Panc1 (cell line): ENCODE measurements at regions not wholly inside any gene's neighbourhood (a gene's known extent, or its start where the extent isn't known, plus 50 kb on each side); places are given as distances from the start of the nearest gene placed in this dataset.

Experiments
- ATAC-seq: fragments of 200-7000 bp; cut with Tn5 transposase; 2 replicates; pipeline ENCODE4 v1.9.1; 2020; ENCODE audit warnings: mild to moderate bottlenecking, moderate library complexity
- BruUV-seq: library from RNA; stranded (reverse); fragments of 400-500 nt; replicated peaks from 2 replicates; lab custom pipeline; 2021; lab: Mats Ljungman, UMichigan
- CTCF ChIA-PET: fragments of 300-600 bp; sonication (Branson Sonifier 250); formaldehyde crosslinking; loops from one replicate; lab custom pipeline; 2022; ENCODE audit warnings: antibody characterized with exemption; lab: Charles Lee
- POLR2A ChIA-PET: fragments of 300-600 bp; sonication (Branson Sonifier 250); formaldehyde crosslinking; loops from one replicate; lab custom pipeline; 2022; ENCODE audit warnings: antibody characterized with exemption; lab: Charles Lee
- DNase-seq: peaks from one replicate; pipeline ENCODE4 v3.0.0-alpha.2; 2010; ENCODE audit warnings: low read depth, low spot score
- H3K27ac ChIP-seq: 2 replicates; pipeline ENCODE4 v1.5.1; 2011; ENCODE audit warnings: mild to moderate bottlenecking, low read length, inconsistent platforms
- H3K27me3 ChIP-seq: fragments of 200-500 bp; sonication (Bioruptor generic); 2 replicates; pipeline ENCODE4 v1.6.0; 2014; ENCODE audit warnings: low read length, inconsistent platforms; ENCODE audit not compliant: control insufficient read depth, insufficient read depth
- H3K36me3 ChIP-seq: fragments of 200-500 bp; sonication (Bioruptor generic); 2 replicates; pipeline ENCODE4 v1.5.1; 2014; ENCODE audit warnings: inconsistent platforms, mild to moderate bottlenecking, low read length, moderate library complexity; ENCODE audit not compliant: control insufficient read depth, insufficient read depth
- H3K4me1 ChIP-seq: 2 replicates; pipeline ENCODE4 v1.5.1; 2011; ENCODE audit warnings: inconsistent platforms, mild to moderate bottlenecking, low read length, moderate library complexity; ENCODE audit not compliant: control insufficient read depth, insufficient read depth
- H3K4me3 ChIP-seq, 2 experiments: 2 replicates each; pipeline ENCODE4 v1.5.1; 2011 to 2012; ENCODE audit warnings: low read depth in 2 of 2, low read length in 2 of 2, mild to moderate bottlenecking in 2 of 2, inconsistent platforms in 1 of 2, moderate library complexity in 1 of 2
- H3K9me3 ChIP-seq: fragments of 200-500 bp; sonication (Bioruptor generic); 2 replicates; pipeline ENCODE4 v1.5.1; 2014; ENCODE audit warnings: low read depth, mild to moderate bottlenecking, inconsistent platforms, low read length, moderate library complexity; ENCODE audit not compliant: control insufficient read depth, insufficient read depth
- POLR2AphosphoS5 ChIP-seq: IDR thresholded peaks from 2 replicates; pipeline ENCODE4 v1.6.1; 2012; ENCODE audit warnings: mild to moderate bottlenecking, low read depth, low read length, moderate library complexity
- SIN3A ChIP-seq: IDR thresholded peaks from 2 replicates; pipeline ENCODE4 v1.6.1; 2012; ENCODE audit warnings: low read depth, mild to moderate bottlenecking, low read length, moderate library complexity, borderline replicate concordance; ENCODE audit not compliant: insufficient read depth
- TCF7L2 ChIP-seq: IDR thresholded peaks from 2 replicates; pipeline ENCODE4 v1.6.1; 2011; ENCODE audit warnings: mild to moderate bottlenecking, low read depth, low read length, inconsistent platforms
- in situ Hi-C: cut with HindIII; loops from 2 replicates; pipeline ENCODE4 v1.10.0; 2016; ENCODE audit warnings: low sequenced_read_pairs, low pct_unique_long_range_greater_than_20kb
- intact Hi-C: fragments of 100-400 bp; cut with micrococcal nuclease; formaldehyde crosslinking; loops from one replicate; pipeline ENCODE4 v1.10.0; 2022; ENCODE audit not compliant: unreplicated experiment
- TF ChIP-seq, protein P1 (sequence below): fragments of 450-650 bp; IDR thresholded peaks from 2 replicates; pipeline ENCODE4 v1.5.1; 2017; ENCODE audit warnings: mild to moderate bottlenecking
- TF ChIP-seq, protein P2 (sequence below), 2 experiments: IDR thresholded peaks; 2 replicates each; pipeline ENCODE4 v1.6.1; 2011 to 2012; ENCODE audit warnings: low read depth in 2 of 2, control low read depth in 1 of 2, low read length in 1 of 2, mild to moderate bottlenecking in 1 of 2, moderate library complexity in 1 of 2; ENCODE audit not compliant: insufficient read depth in 1 of 2

DNA sequence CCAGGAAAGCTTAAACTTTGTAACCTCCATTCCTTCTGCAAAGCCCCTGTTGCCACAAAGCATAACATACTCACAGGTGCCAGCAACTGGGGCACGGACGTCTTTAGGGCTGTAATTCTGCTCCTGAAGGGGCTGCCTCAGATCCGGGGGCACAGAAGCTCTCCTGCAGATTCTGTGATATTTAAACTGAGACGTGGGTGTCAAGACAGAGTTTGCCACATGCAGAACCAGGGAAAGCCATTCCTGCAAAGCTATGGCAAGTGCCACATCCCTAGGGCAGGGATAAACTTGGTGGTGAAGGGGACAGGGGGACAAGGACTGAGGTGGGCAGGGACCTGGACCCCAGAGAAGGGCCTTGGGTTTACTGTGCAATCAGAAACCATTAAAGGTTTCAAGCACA lies 247.2 kb downstream of the EIPR1 start:
- no peaks in the 10 kb centered on the region; the same call in 1 of the 2 replicates for H3K4me1 ChIP-seq
- POLR2A ChIA-PET = interaction anchor here (0.6 kb wide), 1 partner anchor 33 kb away, joined by 7 read pairs; no protein-coding TSS in a partner anchor
- CTCF ChIA-PET = no interaction called here
- H3K36me3 ChIP-seq = no peaks in the 10 kb centered on the region
- in situ Hi-C loops = no loop called here
- no peak overlapping the region for H3K27ac ChIP-seq
- H3K9me3 ChIP-seq = no peaks in the 10 kb centered on the region
- no TSS peak for BruUV-seq
- DNase-seq (no peak), ATAC-seq (no peak)
- intact Hi-C loops = no loop called here
- TF ChIP-seq SIN3A (no peak), TCF7L2 (no peak)
- TF ChIP-seq, protein P1, sequence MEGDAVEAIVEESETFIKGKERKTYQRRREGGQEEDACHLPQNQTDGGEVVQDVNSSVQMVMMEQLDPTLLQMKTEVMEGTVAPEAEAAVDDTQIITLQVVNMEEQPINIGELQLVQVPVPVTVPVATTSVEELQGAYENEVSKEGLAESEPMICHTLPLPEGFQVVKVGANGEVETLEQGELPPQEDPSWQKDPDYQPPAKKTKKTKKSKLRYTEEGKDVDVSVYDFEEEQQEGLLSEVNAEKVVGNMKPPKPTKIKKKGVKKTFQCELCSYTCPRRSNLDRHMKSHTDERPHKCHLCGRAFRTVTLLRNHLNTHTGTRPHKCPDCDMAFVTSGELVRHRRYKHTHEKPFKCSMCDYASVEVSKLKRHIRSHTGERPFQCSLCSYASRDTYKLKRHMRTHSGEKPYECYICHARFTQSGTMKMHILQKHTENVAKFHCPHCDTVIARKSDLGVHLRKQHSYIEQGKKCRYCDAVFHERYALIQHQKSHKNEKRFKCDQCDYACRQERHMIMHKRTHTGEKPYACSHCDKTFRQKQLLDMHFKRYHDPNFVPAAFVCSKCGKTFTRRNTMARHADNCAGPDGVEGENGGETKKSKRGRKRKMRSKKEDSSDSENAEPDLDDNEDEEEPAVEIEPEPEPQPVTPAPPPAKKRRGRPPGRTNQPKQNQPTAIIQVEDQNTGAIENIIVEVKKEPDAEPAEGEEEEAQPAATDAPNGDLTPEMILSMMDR = no peak
- H3K4me3 ChIP-seq = no peak overlapping the region
- no peaks in the 10 kb centered on the region for H3K27me3 ChIP-seq

DNA sequence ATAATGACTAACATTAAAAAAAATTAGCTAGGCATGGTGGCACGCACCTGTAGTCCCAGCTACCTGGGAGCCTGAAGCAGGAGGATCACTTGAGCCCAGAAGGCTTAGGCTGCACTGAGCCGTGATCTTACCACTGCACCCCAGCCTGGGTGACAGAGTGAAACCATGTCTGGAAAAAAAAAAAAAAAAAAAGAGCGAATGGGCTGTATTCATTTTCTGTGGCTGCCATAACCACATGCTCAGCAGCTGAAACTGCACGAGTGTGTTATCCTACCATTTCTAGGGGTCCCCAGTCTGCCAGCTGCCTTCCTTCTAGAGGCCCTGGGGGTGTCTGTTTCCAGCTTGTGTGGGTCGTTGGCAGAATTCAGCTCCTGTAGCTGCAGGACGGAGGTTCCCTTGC lies 247.8 kb downstream of the EIPR1 start:
- Histone ChIP-seq H3K4me1 (no peaks in the 10 kb centered on the region; the same call in 1 of the 2 replicates), H3K9me3 (no peaks in the 10 kb centered on the region), H3K27ac (no peak overlapping the region), H3K4me3 (no peak overlapping the region), H3K27me3 (no peaks in the 10 kb centered on the region), H3K36me3 (no peaks in the 10 kb centered on the region)
- in situ Hi-C loops = no loop called here
- DNase-seq = no peak
- no TSS peak for BruUV-seq
- no peak for ATAC-seq
- intact Hi-C loops = no loop called here
- no peak for TF ChIP-seq POLR2AphosphoS5
- TF ChIP-seq, protein P2, sequence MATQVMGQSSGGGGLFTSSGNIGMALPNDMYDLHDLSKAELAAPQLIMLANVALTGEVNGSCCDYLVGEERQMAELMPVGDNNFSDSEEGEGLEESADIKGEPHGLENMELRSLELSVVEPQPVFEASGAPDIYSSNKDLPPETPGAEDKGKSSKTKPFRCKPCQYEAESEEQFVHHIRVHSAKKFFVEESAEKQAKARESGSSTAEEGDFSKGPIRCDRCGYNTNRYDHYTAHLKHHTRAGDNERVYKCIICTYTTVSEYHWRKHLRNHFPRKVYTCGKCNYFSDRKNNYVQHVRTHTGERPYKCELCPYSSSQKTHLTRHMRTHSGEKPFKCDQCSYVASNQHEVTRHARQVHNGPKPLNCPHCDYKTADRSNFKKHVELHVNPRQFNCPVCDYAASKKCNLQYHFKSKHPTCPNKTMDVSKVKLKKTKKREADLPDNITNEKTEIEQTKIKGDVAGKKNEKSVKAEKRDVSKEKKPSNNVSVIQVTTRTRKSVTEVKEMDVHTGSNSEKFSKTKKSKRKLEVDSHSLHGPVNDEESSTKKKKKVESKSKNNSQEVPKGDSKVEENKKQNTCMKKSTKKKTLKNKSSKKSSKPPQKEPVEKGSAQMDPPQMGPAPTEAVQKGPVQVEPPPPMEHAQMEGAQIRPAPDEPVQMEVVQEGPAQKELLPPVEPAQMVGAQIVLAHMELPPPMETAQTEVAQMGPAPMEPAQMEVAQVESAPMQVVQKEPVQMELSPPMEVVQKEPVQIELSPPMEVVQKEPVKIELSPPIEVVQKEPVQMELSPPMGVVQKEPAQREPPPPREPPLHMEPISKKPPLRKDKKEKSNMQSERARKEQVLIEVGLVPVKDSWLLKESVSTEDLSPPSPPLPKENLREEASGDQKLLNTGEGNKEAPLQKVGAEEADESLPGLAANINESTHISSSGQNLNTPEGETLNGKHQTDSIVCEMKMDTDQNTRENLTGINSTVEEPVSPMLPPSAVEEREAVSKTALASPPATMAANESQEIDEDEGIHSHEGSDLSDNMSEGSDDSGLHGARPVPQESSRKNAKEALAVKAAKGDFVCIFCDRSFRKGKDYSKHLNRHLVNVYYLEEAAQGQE (IDR thresholded peaks at IDR 0.05; ENCODE audit: insufficient read depth in 1 of 2, low read depth in 2 of 2, low read length in 1 of 2) = no peak
- no peak for TF ChIP-seq TCF7L2
- ChIA-PET POLR2A (no interaction called here), CTCF (no interaction called here)

DNA sequence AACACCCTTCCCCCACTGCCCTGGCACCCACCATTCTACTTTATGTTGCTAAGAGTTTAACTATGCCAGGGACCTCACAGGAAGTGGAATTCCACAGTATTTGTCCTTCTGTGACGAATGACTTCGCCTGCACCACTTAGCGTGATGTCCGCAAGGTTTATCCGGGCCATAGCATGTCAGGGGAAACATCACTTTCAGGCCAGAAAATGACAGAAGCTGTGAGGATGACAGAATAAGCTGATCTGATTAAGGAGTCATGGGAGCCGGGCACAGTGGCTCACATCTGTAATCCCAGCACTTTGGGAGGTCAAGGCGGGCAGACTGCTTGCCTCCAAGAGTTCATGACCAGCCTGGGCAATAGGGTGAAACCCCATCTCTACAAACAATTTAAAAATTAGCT lies 248.8 kb downstream of the EIPR1 start:
- ChIA-PET CTCF (no interaction called here), POLR2A (no interaction called here)
- H3K9me3 ChIP-seq = no peaks in the 10 kb centered on the region
- TF ChIP-seq, protein P1 = no peak
- TF ChIP-seq, protein P2 (IDR thresholded peaks at IDR 0.05; ENCODE audit: insufficient read depth in 1 of 2, low read depth in 2 of 2, low read length in 1 of 2) = no peak
- TF ChIP-seq SIN3A = no peak
- no peak for TF ChIP-seq POLR2AphosphoS5
- no peak for TF ChIP-seq TCF7L2
- no peak overlapping the region for H3K4me3 ChIP-seq
- no peaks in the 10 kb centered on the region for H3K27me3 ChIP-seq
- H3K36me3 ChIP-seq = no peaks in the 10 kb centered on the region
- intact Hi-C loops (no loop called here), in situ Hi-C loops (no loop called here)
- ATAC-seq (no peak), DNase-seq (no peak)
- no TSS peak for BruUV-seq
- H3K27ac ChIP-seq = no peak overlapping the region
- no peaks in the 10 kb centered on the region; the same call in 1 of the 2 replicates for H3K4me1 ChIP-seq
